Liver (tissue), 8 donors: ENCODE measurements at regions not wholly inside any gene's neighbourhood (a gene's known extent, or its start where the extent isn't known, plus 50 kb on each side); places are given as distances from the start of the nearest gene placed in this dataset.

Experiments
- DNase-seq: peaks from one replicate; pipeline ENCODE4 v3.0.0-alpha.2; 2017; ENCODE audit warnings: low spot score
- H3K27ac ChIP-seq, 2 donors: one replicate each; pipeline ENCODE4 v1.7.0; 2013; ENCODE audit warnings: inconsistent platforms in 2 of 2, low read length in 2 of 2, control low read depth in 1 of 2, low read depth in 1 of 2, mild to moderate bottlenecking in 1 of 2
- H3K27me3 ChIP-seq, 4 donors: one replicate each; pipeline versions ENCODE4 v1.6.1 to v1.7.0; 2013; ENCODE audit warnings: low read length in 3 of 4, inconsistent platforms in 1 of 4, mild to moderate bottlenecking in 1 of 4, moderate library complexity in 1 of 4; ENCODE audit not compliant: control insufficient read depth in 4 of 4, insufficient read depth in 4 of 4
- H3K36me3 ChIP-seq, 4 donors: one replicate each; pipeline versions ENCODE4 v1.6.1 to v1.7.0; 2013; ENCODE audit warnings: low read length in 3 of 4, mild to moderate bottlenecking in 3 of 4, low read depth in 1 of 4, moderate library complexity in 1 of 4; ENCODE audit not compliant: control insufficient read depth in 4 of 4, insufficient read depth in 3 of 4
- H3K4me1 ChIP-seq, 4 donors: one replicate each; pipeline versions ENCODE4 v1.6.1 to v1.7.0; 2013; ENCODE audit warnings: low read length in 3 of 4, mild to moderate bottlenecking in 3 of 4, moderate library complexity in 1 of 4; ENCODE audit not compliant: control insufficient read depth in 4 of 4, insufficient read depth in 4 of 4
- H3K4me3 ChIP-seq, 3 donors: one replicate each; pipeline versions ENCODE4 v1.6.1 to v1.7.0; 2013; ENCODE audit warnings: low read length in 3 of 3, control low read depth in 1 of 3, low read depth in 1 of 3, mild to moderate bottlenecking in 1 of 3
- H3K9ac ChIP-seq, 2 donors: one replicate each; pipeline ENCODE4 v1.7.0; 2013; ENCODE audit warnings: low read length in 2 of 2, mild to moderate bottlenecking in 2 of 2, moderate library complexity in 2 of 2, control low read depth in 1 of 2, low read depth in 1 of 2
- H3K9me3 ChIP-seq, 4 donors: one replicate each; pipeline versions ENCODE4 v1.6.1 to v1.7.0; 2013; ENCODE audit warnings: low read length in 3 of 4; ENCODE audit not compliant: control insufficient read depth in 4 of 4
- ATF3 ChIP-seq: IDR thresholded peaks from 2 replicates; pipeline ENCODE4 v1.6.1; 2016; ENCODE audit warnings: antibody characterized with exemption
- CTCF ChIP-seq: fragments of 150-350 bp; IDR thresholded peaks from 2 replicates; pipeline ENCODE4 v1.5.1; 2017; ENCODE audit warnings: improper control_type of control experiment, low read depth, low read length; ENCODE audit not compliant: missing input control
- EGR1 ChIP-seq, 2 donors: IDR thresholded peaks; 2 replicates each; pipeline ENCODE4 v1.6.1; 2016 to 2018; ENCODE audit warnings: antibody characterized with exemption in 2 of 2, low read depth in 2 of 2
- FOXA1 ChIP-seq: IDR thresholded peaks from 2 replicates; pipeline ENCODE4 v1.6.1; 2016; ENCODE audit warnings: antibody characterized with exemption
- FOXA2 ChIP-seq: IDR thresholded peaks from 2 replicates; pipeline ENCODE4 v1.6.1; 2016; ENCODE audit warnings: antibody characterized with exemption
- GABPA ChIP-seq, 2 donors: IDR thresholded peaks in 1 of 2; conservative IDR thresholded peaks in 1 of 2; 2 replicates each; pipeline ENCODE4 v1.6.1; 2016; ENCODE audit warnings: antibody characterized with exemption in 2 of 2, mild to moderate bottlenecking in 1 of 2, moderate library complexity in 1 of 2
- HNF4G ChIP-seq: IDR thresholded peaks from 2 replicates; pipeline ENCODE4 v1.6.1; 2016; ENCODE audit warnings: antibody characterized with exemption
- NR2F2 ChIP-seq: IDR thresholded peaks from 2 replicates; pipeline ENCODE4 v1.6.1; 2016; ENCODE audit warnings: antibody characterized with exemption
- RAD21 ChIP-seq, 2 donors: IDR thresholded peaks; 2 replicates each; pipeline ENCODE4 v1.6.1; 2016; ENCODE audit warnings: antibody characterized with exemption in 2 of 2, mild to moderate bottlenecking in 2 of 2
- RXRA ChIP-seq, 2 donors: IDR thresholded peaks; 2 replicates each; pipeline ENCODE4 v1.6.1; 2017 to 2018; ENCODE audit warnings: antibody characterized with exemption in 2 of 2, mild to moderate bottlenecking in 1 of 2
- SP1 ChIP-seq: IDR thresholded peaks from 2 replicates; pipeline ENCODE4 v1.6.1; 2018; ENCODE audit warnings: antibody characterized with exemption, mild to moderate bottlenecking
- TAF1 ChIP-seq: conservative IDR thresholded peaks from 2 replicates; pipeline ENCODE4 v1.6.1; 2016; ENCODE audit warnings: antibody characterized with exemption, mild to moderate bottlenecking
- YY1 ChIP-seq: IDR thresholded peaks from 2 replicates; pipeline ENCODE4 v1.6.1; 2016; ENCODE audit warnings: antibody characterized with exemption, mild to moderate bottlenecking
- WGBS: extraction: QIAGEN DNeasy Blood & Tissue Kit; methylation state at CpG from one replicate; pipeline ENCODE4 v1.1.7; 2013; 5-methylcytosine and 5-hydroxymethylcytosine counted together
- TF ChIP-seq, protein P1 (sequence below): IDR thresholded peaks from 2 replicates; pipeline ENCODE4 v1.6.1; 2016; ENCODE audit warnings: antibody characterized with exemption
- TF ChIP-seq, protein P2 (sequence below): IDR thresholded peaks from 2 replicates; pipeline ENCODE4 v1.6.1; 2016; ENCODE audit warnings: antibody characterized with exemption
- donor health status: healthy.
- donor health status: healthy.
- donor health status: healthy.
- donor health status: healthy.
- donor health status: healthy.

DNA sequence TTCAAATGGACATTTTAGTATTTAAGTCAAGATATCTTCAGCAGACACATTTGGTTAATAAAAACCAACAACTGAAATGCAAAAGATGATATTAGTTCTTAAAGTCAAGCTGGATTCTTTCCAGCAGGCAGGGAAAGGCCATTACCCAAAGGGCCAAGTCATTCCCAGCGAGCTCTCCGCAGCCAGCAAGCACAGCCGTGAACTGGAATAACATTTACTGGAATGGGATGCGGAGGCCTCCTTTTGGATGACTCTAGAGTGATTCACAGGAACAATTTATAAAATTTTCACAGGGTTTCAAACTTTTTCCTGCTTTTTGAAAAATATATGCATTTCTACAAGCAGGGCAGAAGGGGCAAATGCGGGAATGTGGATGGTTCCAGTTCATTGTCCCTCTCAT, 76.6 kb upstream of the DAB2 start:
- DNase-seq = no peak
- Histone ChIP-seq H3K27me3 (peaks cover 0 to 5% (median 0%) of the 10 kb centered on the region in 4 donors), H3K4me1 (peaks cover 0 to 1% (median 0%) of the 10 kb centered on the region in 4 donors), H3K9ac (no peak overlapping the region), H3K9me3 (no peaks in the 10 kb centered on the region), H3K27ac (no peak overlapping the region), H3K36me3 (no peaks in the 10 kb centered on the region), H3K4me3 (no peak overlapping the region)
- WGBS = 80% methylated on average over 5 of the region's 5 CpGs
- TF ChIP-seq SP1 = no peak
- TF ChIP-seq RXRA (IDR thresholded peaks at IDR 0.05) = peak in 1 of 2 donors; percentile 18
- TF ChIP-seq EGR1 (IDR thresholded peaks at IDR 0.05; ENCODE audit: low read depth in 2 of 2) = no peak
- no peak for TF ChIP-seq NR2F2
- no peak for TF ChIP-seq YY1
- TF ChIP-seq CTCF = no peak
- TF ChIP-seq ATF3 = no peak

- H3K27me3 ChIP-seq = peaks cover 0 to 5% (median 0%) of the 10 kb centered on the region in 4 donors
- 67% methylated on average over 2 of the region's 2 CpGs for WGBS
- no peak for DNase-seq
Observed at GRCh38 chr5:39500551-39501175, 75.9 kb upstream of the DAB2 start.

DNA sequence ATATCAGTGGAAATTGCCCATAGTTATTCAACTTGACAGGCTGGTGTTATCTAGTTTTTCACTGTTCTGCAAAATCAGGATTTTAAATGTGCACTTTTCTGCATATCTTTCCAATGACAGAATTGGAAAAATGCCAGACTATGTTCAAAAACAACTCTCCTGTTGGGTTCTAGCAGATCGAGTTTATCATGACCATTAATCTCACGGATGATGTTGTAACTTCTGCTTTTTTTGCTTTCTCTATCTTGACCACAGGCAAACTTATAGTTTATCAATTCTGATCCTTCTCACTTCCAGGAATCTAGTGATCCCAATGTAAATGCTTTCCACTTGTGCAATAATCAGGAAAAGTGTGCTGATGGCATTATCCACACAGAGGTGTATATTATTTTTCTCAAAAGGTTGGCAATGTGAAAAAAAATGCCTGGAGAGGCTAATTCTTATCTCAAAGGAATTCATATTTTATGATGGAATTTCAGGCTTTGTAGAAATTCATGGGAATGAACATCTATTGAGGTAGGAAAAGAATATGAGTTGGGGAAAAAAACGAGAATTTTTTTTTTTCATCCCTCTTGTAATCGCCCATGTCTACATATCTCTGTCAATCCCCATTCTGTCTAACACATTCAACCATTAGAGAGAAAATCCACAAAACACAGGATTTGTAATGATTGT, 73.6 kb upstream of the DAB2 start:
- H3K36me3 ChIP-seq = no peaks in the 10 kb centered on the region
- H3K27me3 ChIP-seq = peaks cover 0 to 2% (median 0%) of the 10 kb centered on the region in 4 donors
- peaks cover 0 to 1% (median 0%) of the 10 kb centered on the region in 4 donors for H3K4me1 ChIP-seq
- no peak overlapping the region for H3K27ac ChIP-seq
- no peak for DNase-seq
- H3K9me3 ChIP-seq = no peaks in the 10 kb centered on the region
- H3K4me3 ChIP-seq = no peak overlapping the region
- 64% methylated on average over 4 of the region's 4 CpGs for WGBS
- H3K9ac ChIP-seq = no peak overlapping the region
- no peak for TF ChIP-seq EGR1 (IDR thresholded peaks at IDR 0.05; ENCODE audit: low read depth in 2 of 2)
- TF ChIP-seq YY1 = no peak
- TF ChIP-seq RXRA (IDR thresholded peaks at IDR 0.05) = no peak
- TF ChIP-seq GABPA (IDR thresholded peaks at IDR 0.05 in 1 of 2, conservative IDR thresholded peaks at IDR 0.05 in 1 of 2) = no peak
- TF ChIP-seq CTCF = no peak
- TF ChIP-seq, protein P1, sequence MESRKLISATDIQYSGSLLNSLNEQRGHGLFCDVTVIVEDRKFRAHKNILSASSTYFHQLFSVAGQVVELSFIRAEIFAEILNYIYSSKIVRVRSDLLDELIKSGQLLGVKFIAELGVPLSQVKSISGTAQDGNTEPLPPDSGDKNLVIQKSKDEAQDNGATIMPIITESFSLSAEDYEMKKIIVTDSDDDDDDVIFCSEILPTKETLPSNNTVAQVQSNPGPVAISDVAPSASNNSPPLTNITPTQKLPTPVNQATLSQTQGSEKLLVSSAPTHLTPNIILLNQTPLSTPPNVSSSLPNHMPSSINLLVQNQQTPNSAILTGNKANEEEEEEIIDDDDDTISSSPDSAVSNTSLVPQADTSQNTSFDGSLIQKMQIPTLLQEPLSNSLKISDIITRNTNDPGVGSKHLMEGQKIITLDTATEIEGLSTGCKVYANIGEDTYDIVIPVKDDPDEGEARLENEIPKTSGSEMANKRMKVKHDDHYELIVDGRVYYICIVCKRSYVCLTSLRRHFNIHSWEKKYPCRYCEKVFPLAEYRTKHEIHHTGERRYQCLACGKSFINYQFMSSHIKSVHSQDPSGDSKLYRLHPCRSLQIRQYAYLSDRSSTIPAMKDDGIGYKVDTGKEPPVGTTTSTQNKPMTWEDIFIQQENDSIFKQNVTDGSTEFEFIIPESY = no peak
- no peak for TF ChIP-seq RAD21 (IDR thresholded peaks at IDR 0.05)
- TF ChIP-seq ATF3 = no peak
- TF ChIP-seq, protein P2, sequence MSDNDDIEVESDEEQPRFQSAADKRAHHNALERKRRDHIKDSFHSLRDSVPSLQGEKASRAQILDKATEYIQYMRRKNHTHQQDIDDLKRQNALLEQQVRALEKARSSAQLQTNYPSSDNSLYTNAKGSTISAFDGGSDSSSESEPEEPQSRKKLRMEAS = no peak
- no peak for TF ChIP-seq FOXA1
- no peak for TF ChIP-seq SP1
- TF ChIP-seq HNF4G = no peak

More at GRCh38 chr5:39500551-39501175, 75.9 kb upstream of the DAB2 start:
- H3K27ac ChIP-seq = no peak overlapping the region
- H3K4me3 ChIP-seq = no peak overlapping the region
- no peak for TF ChIP-seq SP1
- no peak for TF ChIP-seq FOXA2
- TF ChIP-seq TAF1 = no peak
- H3K36me3 ChIP-seq = no peaks in the 10 kb centered on the region
- peaks cover 0 to 1% (median 0%) of the 10 kb centered on the region in 4 donors for H3K4me1 ChIP-seq
- H3K9me3 ChIP-seq = no peaks in the 10 kb centered on the region
- no peak overlapping the region for H3K9ac ChIP-seq
